Neural progenitor cell (in vitro differentiated cells): ENCODE measurements at regions not wholly inside any gene's neighbourhood (a gene's known extent, or its start where the extent isn't known, plus 50 kb on each side); places are given as distances from the start of the nearest gene placed in this dataset.

Source experiments
- CTCF ChIP-seq: fragments of 200-600 bp; sonication (generic); IDR thresholded peaks from 2 replicates; pipeline ENCODE4 v1.5.1; 2017; ENCODE audit warnings: antibody characterized with exemption, mild to moderate bottlenecking
- EZH2 ChIP-seq: fragments of 200-600 bp; sonication (generic); IDR thresholded peaks from 2 replicates; pipeline ENCODE4 v1.6.1; 2017; ENCODE audit warnings: antibody characterized with exemption, mild to moderate bottlenecking, moderate library complexity
- EZH2phosphoT487 ChIP-seq: fragments of 200-600 bp; sonication (generic); IDR thresholded peaks from 2 replicates; pipeline ENCODE4 v1.6.1; 2017; ENCODE audit warnings: antibody characterized with exemption

GRCh38 chr4:132710971-132711370 lies 438.1 kb upstream of the PCDH10 start:
- no peak for TF ChIP-seq CTCF
- no peak for TF ChIP-seq EZH2phosphoT487
- no peak for TF ChIP-seq EZH2
